GM18526 (cell line): ENCODE measurements at regions not wholly inside any gene's neighbourhood (a gene's known extent, or its start where the extent isn't known, plus 50 kb on each side); places are given as distances from the start of the nearest gene placed in this dataset.

Experiments used
- POLR2A ChIP-seq: IDR thresholded peaks from 3 replicates; pipeline ENCODE4 v1.6.1; 2011; ENCODE audit not compliant: insufficient read length; ENCODE audit errors: extremely low read depth

GRCh38 chr17:72022328-72023275, 98.2 kb upstream of the SOX9 start:
- no peak for TF ChIP-seq POLR2A

GRCh38 chr17:72024457-72024856, 96.4 kb upstream of the SOX9 start:
- no peak for TF ChIP-seq POLR2A

- TF ChIP-seq POLR2A: no peak
These were observed 95.7 kb upstream of the SOX9 start for GRCh38 chr17:72025113-72025512.

- TF ChIP-seq POLR2A: peak; percentile 18
These were observed 90.5 kb upstream of the SOX9 start for GRCh38 chr17:72030067-72030899.

GRCh38 chr17:72031219-72031884, 89.5 kb upstream of the SOX9 start:
- no peak for TF ChIP-seq POLR2A

GRCh38 chr17:72033334-72033733, 87.5 kb upstream of the SOX9 start:
- no peak for TF ChIP-seq POLR2A

- no peak for TF ChIP-seq POLR2A
These were observed 86.8 kb upstream of the SOX9 start for GRCh38 chr17:72034000-72034399.

GRCh38 chr17:72038427-72038826, 82.4 kb upstream of the SOX9 start:
- TF ChIP-seq POLR2A: no peak

- TF ChIP-seq POLR2A: no peak
These were observed 81.3 kb upstream of the SOX9 start for GRCh38 chr17:72039490-72039889.

GRCh38 chr17:72046178-72046577, 74.6 kb upstream of the SOX9 start:
- no peak for TF ChIP-seq POLR2A

- TF ChIP-seq POLR2A: no peak
These were observed 73.9 kb upstream of the SOX9 start for GRCh38 chr17:72046643-72047612.

GRCh38 chr17:72049914-72050313, 70.9 kb upstream of the SOX9 start:
- no peak for TF ChIP-seq POLR2A

GRCh38 chr17:72053036-72053435, 67.8 kb upstream of the SOX9 start:
- TF ChIP-seq POLR2A: no peak

- no peak for TF ChIP-seq POLR2A
These were observed 67.4 kb upstream of the SOX9 start for GRCh38 chr17:72053449-72053848.

GRCh38 chr17:72056155-72056554, 64.7 kb upstream of the SOX9 start:
- TF ChIP-seq POLR2A: no peak

- TF ChIP-seq POLR2A: no peak
These were observed 64.0 kb upstream of the SOX9 start for GRCh38 chr17:72056727-72057290.
